ENCODE measurements at regions not wholly inside any gene's neighbourhood (a gene's known extent, or its start where the extent isn't known, plus 50 kb on each side); places are given as distances from the start of the nearest gene placed in this dataset.

- DNase-seq (no peak), ATAC-seq (ENCODE audit: low read depth) (no peak)
- no peak for TF ChIP-seq EZH2 (IDR thresholded peaks at IDR 0.05; ENCODE audit: borderline replicate concordance, insufficient read depth, low read depth, low read length, poor library complexity, severe bottlenecking)
- TF ChIP-seq CTCF (IDR thresholded peaks at IDR 0.05), result no peak
- Histone ChIP-seq H3K9me3 (ENCODE audit: control extremely low read depth in 1 of 3, control insufficient read depth in 2 of 3, insufficient read depth in 1 of 3, low read length in 2 of 3) (peaks cover 3% of the 10 kb centered on the region in 3 donors), H3K27me3 (replicated peaks in 1 of 4; ENCODE audit: control extremely low read depth in 1 of 4, control insufficient read depth in 3 of 4, insufficient read depth in 4 of 4, low read length in 3 of 4) (peaks cover 0 to 4% (median 1%) of the 10 kb centered on the region in 4 experiments), H2AFZ (ENCODE audit: insufficient read depth, low read depth, low read length, poor library complexity, severe bottlenecking) (no peak overlapping the region), H3K79me2 (ENCODE audit: control insufficient read depth, insufficient read depth, low read length) (no peaks in the 10 kb centered on the region), H3K4me1 (ENCODE audit: control insufficient read depth in 2 of 2, insufficient read depth in 2 of 2, low read length in 2 of 2) (peaks cover 0 to 5% of the 10 kb centered on the region in 2 donors), H3K4me3 (ENCODE audit: control extremely low read depth in 1 of 5, extremely low read depth in 1 of 5, insufficient read depth in 1 of 5, low read depth in 2 of 5, low read length in 4 of 5) (no peak overlapping the region), H3K9ac (ENCODE audit: low read length) (no peak overlapping the region), H3K4me2 (replicated peaks; ENCODE audit: low read depth, low read length, poor library complexity, severe bottlenecking) (no peak overlapping the region), H3K36me3 (replicated peaks in 1 of 2; ENCODE audit: control extremely low read depth in 1 of 2, control insufficient read depth in 1 of 2, extremely low read depth in 1 of 2, insufficient read depth in 2 of 2, low read length in 1 of 2) (no peaks in the 10 kb centered on the region), H3K27ac (ENCODE audit: low read length in 2 of 2) (no peak overlapping the region), H4K20me1 (ENCODE audit: control insufficient read depth, insufficient read depth, low read length, poor library complexity, severe bottlenecking) (no peaks in the 10 kb centered on the region)
- intact Hi-C loops (cut with micrococcal nuclease), result no loop called here
- CTCF ChIA-PET, result no interaction called here
- Mint-ChIP-seq H3K9me3 (ENCODE audit: insufficient read depth) (no peaks in the 10 kb centered on the region), H3K4me1 (peaks cover 13% of the 10 kb centered on the region), H3K27ac (no peak overlapping the region), H3K4me3 (no peak overlapping the region), H3K27me3 (no peaks in the 10 kb centered on the region)
- POLR2A ChIA-PET, result no interaction called here
- 100% methylated on average over 1 of the region's 6 CpGs for WGBS (ENCODE audit: insufficient coverage)
Measured at GRCh38 chr4:146119845-146120404, 55.6 kb upstream of the LSM6 start.

GRCh38 chr4:146114066-146114465 is 61.5 kb upstream of the LSM6 start:
- DNase-seq (no peak), ATAC-seq (ENCODE audit: low read depth) (no peak)
- Mint-ChIP-seq H3K9me3 (ENCODE audit: insufficient read depth) (no peaks in the 10 kb centered on the region), H3K4me1 (peaks cover 36% of the 10 kb centered on the region), H3K27ac (no peak overlapping the region), H3K27me3 (no peaks in the 10 kb centered on the region), H3K4me3 (no peak overlapping the region)
- TF ChIP-seq EZH2 (IDR thresholded peaks at IDR 0.05; ENCODE audit: borderline replicate concordance, insufficient read depth, low read depth, low read length, poor library complexity, severe bottlenecking), result no peak
- TF ChIP-seq CTCF (IDR thresholded peaks at IDR 0.05), result no peak
- no peak overlapping the region for H3K4me2 ChIP-seq (replicated peaks; ENCODE audit: low read depth, low read length, poor library complexity, severe bottlenecking)
- no peak overlapping the region for H3K27ac ChIP-seq (ENCODE audit: low read length in 2 of 2)
- no peaks in the 10 kb centered on the region for H3K36me3 ChIP-seq (replicated peaks in 1 of 2; ENCODE audit: control extremely low read depth in 1 of 2, control insufficient read depth in 1 of 2, extremely low read depth in 1 of 2, insufficient read depth in 2 of 2, low read length in 1 of 2)
- H3K4me3 ChIP-seq (ENCODE audit: control extremely low read depth in 1 of 5, extremely low read depth in 1 of 5, insufficient read depth in 1 of 5, low read depth in 2 of 5, low read length in 4 of 5), result no peak overlapping the region
- no peaks in the 10 kb centered on the region for H4K20me1 ChIP-seq (ENCODE audit: control insufficient read depth, insufficient read depth, low read length, poor library complexity, severe bottlenecking)
- 92% methylated on average over 7 of the region's 8 CpGs for WGBS (ENCODE audit: insufficient coverage)
- ChIA-PET POLR2A (no interaction called here), CTCF (interaction anchor here (1.5 kb wide), 1 partner anchor 10 kb away, joined by 3 read pairs; no protein-coding TSS in a partner anchor)
- peaks cover 31 to 32% of the 10 kb centered on the region in 2 donors for H3K4me1 ChIP-seq (ENCODE audit: control insufficient read depth in 2 of 2, insufficient read depth in 2 of 2, low read length in 2 of 2)
- H3K79me2 ChIP-seq (ENCODE audit: control insufficient read depth, insufficient read depth, low read length), result no peaks in the 10 kb centered on the region
- H3K9ac ChIP-seq (ENCODE audit: low read length), result no peak overlapping the region
- no peak overlapping the region for H2AFZ ChIP-seq (ENCODE audit: insufficient read depth, low read depth, low read length, poor library complexity, severe bottlenecking)
- H3K27me3 ChIP-seq (replicated peaks in 1 of 4; ENCODE audit: control extremely low read depth in 1 of 4, control insufficient read depth in 3 of 4, insufficient read depth in 4 of 4, low read length in 3 of 4), result peaks cover 0 to 4% (median 2%) of the 10 kb centered on the region in 4 experiments
- intact Hi-C loops (cut with micrococcal nuclease), result loop anchor here (5.0 kb wide), 2 partner anchors 42 to 63 kb away; partner anchors contain the start of gene LSM6
- H3K9me3 ChIP-seq (ENCODE audit: control extremely low read depth in 1 of 3, control insufficient read depth in 2 of 3, insufficient read depth in 1 of 3, low read length in 2 of 3), result peaks cover 3% of the 10 kb centered on the region in 3 donors
